ENCODE measurements at regions not wholly inside any gene's neighbourhood (a gene's known extent, or its start where the extent isn't known, plus 50 kb on each side); places are given as distances from the start of the nearest gene placed in this dataset.

GRCh38 chr4:132564920-132565319 lies 584.2 kb upstream of the PCDH10 start:
- no peak for DNase-seq (ENCODE audit: low spot score in 2 of 2)
- intact Hi-C loops (cut with DNase I; ENCODE audit: low total_unique reads) = no loop called here
- 65 to 88% methylated on average over 1 of the region's 1 CpG for WGBS, 2 donors
- TF ChIP-seq CTCF (IDR thresholded peaks at IDR 0.05) (no peak), POLR2A (IDR thresholded peaks at IDR 0.05) (no peak)
- H3K4me3 ChIP-seq (ENCODE audit: low read depth, poor library complexity, severe bottlenecking) = no peak overlapping the region

- DNase-seq (ENCODE audit: low spot score in 2 of 2) = no peak
- WGBS, 2 donors = 80 to 94% methylated on average over 2 of the region's 2 CpGs
- TF ChIP-seq CTCF (IDR thresholded peaks at IDR 0.05) (no peak), POLR2A (IDR thresholded peaks at IDR 0.05) (no peak)
- intact Hi-C loops (cut with DNase I; ENCODE audit: low total_unique reads) = no loop called here
- no peak overlapping the region for H3K4me3 ChIP-seq (ENCODE audit: low read depth, poor library complexity, severe bottlenecking)
Observed at GRCh38 chr4:132565542-132565941, 583.6 kb upstream of the PCDH10 start.

GRCh38 chr4:132572210-132572609 lies 576.9 kb upstream of the PCDH10 start:
- DNase-seq (ENCODE audit: low spot score in 2 of 2) = no peak
- 38 to 48% methylated on average over 6 of the region's 6 CpGs for WGBS, 2 donors
- H3K4me3 ChIP-seq (ENCODE audit: low read depth, poor library complexity, severe bottlenecking) = no peak overlapping the region
- intact Hi-C loops (cut with DNase I; ENCODE audit: low total_unique reads) = no loop called here
- TF ChIP-seq CTCF (IDR thresholded peaks at IDR 0.05) (no peak), POLR2A (IDR thresholded peaks at IDR 0.05) (no peak)

- no peak overlapping the region for H3K4me3 ChIP-seq (ENCODE audit: low read depth, poor library complexity, severe bottlenecking)
- TF ChIP-seq POLR2A (IDR thresholded peaks at IDR 0.05) (no peak), CTCF (IDR thresholded peaks at IDR 0.05) (no peak)
- DNase-seq (ENCODE audit: low spot score in 2 of 2) = no peak
- intact Hi-C loops (cut with DNase I; ENCODE audit: low total_unique reads) = no loop called here
Observed at GRCh38 chr4:132587626-132588025, 561.5 kb upstream of the PCDH10 start.

- TF ChIP-seq POLR2A (IDR thresholded peaks at IDR 0.05) = no peak
- TF ChIP-seq CTCF (IDR thresholded peaks at IDR 0.05) = no peak
- H3K4me3 ChIP-seq (ENCODE audit: low read depth, poor library complexity, severe bottlenecking) = no peak overlapping the region
- WGBS, 2 donors = 83% methylated on average over 13 of the region's 13 CpGs
- no peak for DNase-seq (ENCODE audit: low spot score in 2 of 2)
- intact Hi-C loops (cut with DNase I; ENCODE audit: low total_unique reads) = no loop called here
Observed at GRCh38 chr4:132592340-132592739, 556.8 kb upstream of the PCDH10 start.

GRCh38 chr4:132592850-132593249 lies 556.2 kb upstream of the PCDH10 start:
- TF ChIP-seq CTCF (IDR thresholded peaks at IDR 0.05) (no peak), POLR2A (IDR thresholded peaks at IDR 0.05) (no peak)
- H3K4me3 ChIP-seq (ENCODE audit: low read depth, poor library complexity, severe bottlenecking) = no peak overlapping the region
- 80 to 84% methylated on average over 2 of the region's 2 CpGs for WGBS, 2 donors
- no peak for DNase-seq (ENCODE audit: low spot score in 2 of 2)
- intact Hi-C loops (cut with DNase I; ENCODE audit: low total_unique reads) = no loop called here

All from lower leg skin (tissue), 4 donors.